Smooth muscle cell (in vitro differentiated cells): ENCODE measurements at regions not wholly inside any gene's neighbourhood (a gene's known extent, or its start where the extent isn't known, plus 50 kb on each side); places are given as distances from the start of the nearest gene placed in this dataset.
A peak's percentile ranks its signal among the peaks of the same experiment; 100 is the strongest.

Experiments
- DNase-seq: peaks from one replicate; lab custom pipeline; 2025; ENCODE audit not compliant: unreplicated experiment; lab: John Stamatoyannopoulos, UW
- H2AFZ ChIP-seq: fragments of 200-600 bp; sonication (generic); 2 replicates; pipeline ENCODE4 v1.6.0; 2016; ENCODE audit warnings: antibody characterized with exemption, low read depth, mild to moderate bottlenecking
- H3F3A ChIP-seq: fragments of 200-600 bp; sonication (generic); 2 replicates; pipeline ENCODE4 v1.6.0; 2017; ENCODE audit warnings: antibody characterized with exemption, low read depth
- H3K27ac ChIP-seq: fragments of 200-600 bp; sonication (generic); 2 replicates; pipeline ENCODE4 v1.5.1; 2016; ENCODE audit warnings: low read depth, mild to moderate bottlenecking
- H3K27me3 ChIP-seq: fragments of 200-600 bp; sonication (generic); 2 replicates; pipeline ENCODE4 v1.6.1; 2016; ENCODE audit warnings: low read depth, mild to moderate bottlenecking
- H3K36me3 ChIP-seq: fragments of 200-600 bp; sonication (generic); 2 replicates; pipeline ENCODE4 v1.5.1; 2016; ENCODE audit warnings: low read depth
- H3K4me1 ChIP-seq: fragments of 200-600 bp; sonication (generic); 2 replicates; pipeline ENCODE4 v1.5.1; 2016; ENCODE audit warnings: low read depth
- H3K4me2 ChIP-seq: fragments of 200-600 bp; sonication (generic); 2 replicates; pipeline ENCODE4 v1.6.0; 2016; ENCODE audit warnings: mild to moderate bottlenecking
- H3K4me3 ChIP-seq: fragments of 200-600 bp; sonication (generic); 2 replicates; pipeline ENCODE4 v1.5.1; 2016; ENCODE audit warnings: mild to moderate bottlenecking
- H3K79me2 ChIP-seq: fragments of 200-600 bp; sonication (generic); 2 replicates; pipeline ENCODE4 v1.6.0; 2016; ENCODE audit warnings: low read depth, mild to moderate bottlenecking
- H3K9ac ChIP-seq: fragments of 200-600 bp; sonication (generic); 2 replicates; pipeline ENCODE4 v1.6.0; 2016; ENCODE audit warnings: low read depth
- H3K9me3 ChIP-seq: fragments of 200-600 bp; sonication (generic); replicated peaks from 2 replicates; pipeline ENCODE4 v1.5.1; 2016; ENCODE audit warnings: low read depth
- H4K20me1 ChIP-seq: fragments of 200-600 bp; sonication (generic); 2 replicates; pipeline ENCODE4 v1.6.0; 2016; ENCODE audit warnings: low read depth
- CTCF ChIP-seq: fragments of 200-600 bp; sonication (generic); IDR thresholded peaks from 2 replicates; pipeline ENCODE4 v1.5.1; 2017; ENCODE audit warnings: borderline replicate concordance, mild to moderate bottlenecking, antibody characterized with exemption; ENCODE audit not compliant: insufficient read depth, poor library complexity, severe bottlenecking
- WGBS: methylation state at CpG from one replicate; pipeline ENCODE4 v1.1.7; 2016; ENCODE audit warnings: low lambda C conversion rate; 5-methylcytosine and 5-hydroxymethylcytosine counted together

- Histone ChIP-seq H2AFZ (no peak overlapping the region), H3K27ac (no peak overlapping the region), H3K4me2 (no peak overlapping the region), H3K36me3 (no peaks in the 10 kb centered on the region), H3K4me3 (no peak overlapping the region), H3F3A (no peaks in the 10 kb centered on the region), H3K4me1 (no peaks in the 10 kb centered on the region), H3K79me2 (no peaks in the 10 kb centered on the region), H3K9me3 (no peaks in the 10 kb centered on the region), H4K20me1 (no peaks in the 10 kb centered on the region), H3K27me3 (no peaks in the 10 kb centered on the region), H3K9ac (no peak overlapping the region)
- no peak for DNase-seq
- 96% methylated on average over 1 of the region's 1 CpG for WGBS
- TF ChIP-seq CTCF, result no peak
Measured at GRCh38 chr5:174839196-174839595, 114.8 kb downstream of the MSX2 start.

DNA sequence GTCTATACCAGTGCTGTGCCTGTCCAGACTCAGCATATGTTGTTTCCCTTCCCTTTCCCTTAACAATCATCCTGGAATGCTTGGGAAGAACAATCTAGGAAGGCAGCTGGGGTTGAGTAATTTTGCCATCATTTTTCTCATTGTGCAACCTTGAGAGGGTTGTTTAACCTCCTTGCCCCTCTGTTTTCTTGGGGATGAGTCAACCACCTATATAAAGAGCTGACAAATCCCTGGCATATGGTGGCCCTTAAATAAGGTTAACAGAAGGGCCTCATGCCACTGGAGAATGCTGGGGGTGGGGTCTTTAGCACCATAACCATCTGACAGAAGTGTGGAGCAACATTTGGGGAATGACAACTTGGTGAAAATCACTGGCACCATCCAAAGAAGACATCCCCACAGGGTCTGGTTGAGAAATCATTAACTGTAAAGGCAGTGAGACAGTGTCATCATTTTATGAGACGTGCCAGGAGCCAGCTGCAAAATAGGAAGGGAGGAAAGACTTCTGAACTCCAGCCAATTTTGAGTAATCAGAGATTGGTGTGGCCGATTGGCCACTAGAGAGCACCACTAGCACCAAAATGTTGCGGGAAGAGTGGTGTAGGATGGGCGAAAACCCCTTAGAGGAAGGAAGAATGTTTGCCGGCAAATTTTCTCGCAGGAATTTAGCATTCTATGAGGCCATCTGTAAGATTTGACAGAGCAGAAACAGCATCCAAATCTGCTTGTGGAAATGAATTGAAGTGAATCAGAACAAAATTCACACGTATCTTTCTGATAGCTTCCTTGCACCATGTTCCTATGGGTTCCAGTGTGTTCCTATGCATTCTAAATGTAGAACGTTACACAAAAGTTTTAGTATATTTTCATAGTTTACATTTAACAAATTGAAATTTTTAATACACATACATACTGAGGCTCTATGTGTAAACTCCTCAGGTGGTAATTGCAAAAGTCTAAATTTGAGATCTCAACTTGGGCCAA, 113.8 kb downstream of the MSX2 start:
- H2AFZ ChIP-seq, result no peak overlapping the region
- H3F3A ChIP-seq, result no peaks in the 10 kb centered on the region
- H3K9ac ChIP-seq, result no peak overlapping the region
- peak; percentile 30 for TF ChIP-seq CTCF
- H3K27ac ChIP-seq, result no peak overlapping the region
- DNase-seq, result no peak
- H3K36me3 ChIP-seq, result no peaks in the 10 kb centered on the region
- no peaks in the 10 kb centered on the region for H3K79me2 ChIP-seq
- WGBS, result 40% methylated on average over 8 of the region's 8 CpGs
- H3K27me3 ChIP-seq, result no peaks in the 10 kb centered on the region
- H4K20me1 ChIP-seq, result no peaks in the 10 kb centered on the region
- no peaks in the 10 kb centered on the region for H3K9me3 ChIP-seq
- no peaks in the 10 kb centered on the region for H3K4me1 ChIP-seq
- H3K4me3 ChIP-seq, result no peak overlapping the region
- H3K4me2 ChIP-seq, result no peak overlapping the region

- 70% methylated on average over 5 of the region's 5 CpGs for WGBS
- no peaks in the 10 kb centered on the region for H4K20me1 ChIP-seq
- TF ChIP-seq CTCF, result no peak
- no peak overlapping the region for H2AFZ ChIP-seq
- no peaks in the 10 kb centered on the region for H3K27me3 ChIP-seq
- no peaks in the 10 kb centered on the region for H3F3A ChIP-seq
- H3K27ac ChIP-seq, result no peak overlapping the region
- H3K9me3 ChIP-seq, result no peaks in the 10 kb centered on the region
- H3K36me3 ChIP-seq, result no peaks in the 10 kb centered on the region
- no peak overlapping the region for H3K4me3 ChIP-seq
- H3K4me1 ChIP-seq, result no peaks in the 10 kb centered on the region
- no peak overlapping the region for H3K9ac ChIP-seq
- H3K79me2 ChIP-seq, result no peaks in the 10 kb centered on the region
- no peak for DNase-seq
- no peak overlapping the region for H3K4me2 ChIP-seq
Measured at GRCh38 chr5:174834081-174834480, 109.7 kb downstream of the MSX2 start.
